ENCODE measurements at regions not wholly inside any gene's neighbourhood (a gene's known extent, or its start where the extent isn't known, plus 50 kb on each side); places are given as distances from the start of the nearest gene placed in this dataset.

DNA sequence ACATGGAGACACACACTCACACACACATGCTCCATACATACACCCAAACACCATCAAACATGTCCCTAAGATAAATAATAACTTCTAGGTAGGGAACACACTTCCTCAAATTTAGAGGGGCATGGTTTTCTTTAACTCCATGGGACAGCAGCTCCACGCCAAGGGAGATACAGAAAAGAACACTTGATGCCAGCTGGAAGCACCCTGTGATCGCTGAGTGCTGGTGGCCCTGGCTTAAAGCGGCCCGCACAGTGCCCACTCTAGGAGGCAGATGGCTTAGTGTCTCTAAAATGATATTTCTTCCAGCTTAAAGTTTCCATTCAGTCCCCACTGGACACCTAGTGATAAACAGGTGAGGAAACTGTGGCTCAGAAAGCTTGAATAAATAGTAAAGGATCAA, 232.9 kb downstream of the UACA start:
- H3K9me2 ChIP-seq (ENCODE audit: insufficient read depth, low read length), result no peaks in the 10 kb centered on the region
- H3K36me3 ChIP-seq (ENCODE audit: insufficient read depth, low read length), result no peaks in the 10 kb centered on the region
- no peak overlapping the region for H3K4me3 ChIP-seq (ENCODE audit: low read length)
- no peak overlapping the region for H3K27ac ChIP-seq (ENCODE audit: low read length)
- H3K79me2 ChIP-seq (replicated peaks; ENCODE audit: insufficient read depth, low read length), result no peaks in the 10 kb centered on the region
- H3K9me3 ChIP-seq (ENCODE audit: low read length), result no peaks in the 10 kb centered on the region
- no peak overlapping the region for H3K9ac ChIP-seq (ENCODE audit: low read length)
- TF ChIP-seq SMC3 (conservative IDR thresholded peaks at IDR 0.05; ENCODE audit: poor library complexity) (no peak), EP300 (conservative IDR thresholded peaks at IDR 0.05; ENCODE audit: poor library complexity, severe bottlenecking) (no peak), MXI1 (conservative IDR thresholded peaks at IDR 0.05; ENCODE audit: poor library complexity, severe bottlenecking) (no peak), TAF1 (IDR thresholded peaks at IDR 0.05; ENCODE audit: low read depth) (no peak), CTCF (IDR thresholded peaks at IDR 0.05; ENCODE audit: poor library complexity, severe bottlenecking) (no peak), POLR2AphosphoS5 (IDR thresholded peaks at IDR 0.05) (no peak), EZH2 (IDR thresholded peaks at IDR 0.05; ENCODE audit: borderline replicate concordance, insufficient read depth, low read length, poor library complexity, severe bottlenecking) (no peak), RAD21 (conservative IDR thresholded peaks at IDR 0.05) (no peak)
- TF ChIP-seq, protein P1, sequence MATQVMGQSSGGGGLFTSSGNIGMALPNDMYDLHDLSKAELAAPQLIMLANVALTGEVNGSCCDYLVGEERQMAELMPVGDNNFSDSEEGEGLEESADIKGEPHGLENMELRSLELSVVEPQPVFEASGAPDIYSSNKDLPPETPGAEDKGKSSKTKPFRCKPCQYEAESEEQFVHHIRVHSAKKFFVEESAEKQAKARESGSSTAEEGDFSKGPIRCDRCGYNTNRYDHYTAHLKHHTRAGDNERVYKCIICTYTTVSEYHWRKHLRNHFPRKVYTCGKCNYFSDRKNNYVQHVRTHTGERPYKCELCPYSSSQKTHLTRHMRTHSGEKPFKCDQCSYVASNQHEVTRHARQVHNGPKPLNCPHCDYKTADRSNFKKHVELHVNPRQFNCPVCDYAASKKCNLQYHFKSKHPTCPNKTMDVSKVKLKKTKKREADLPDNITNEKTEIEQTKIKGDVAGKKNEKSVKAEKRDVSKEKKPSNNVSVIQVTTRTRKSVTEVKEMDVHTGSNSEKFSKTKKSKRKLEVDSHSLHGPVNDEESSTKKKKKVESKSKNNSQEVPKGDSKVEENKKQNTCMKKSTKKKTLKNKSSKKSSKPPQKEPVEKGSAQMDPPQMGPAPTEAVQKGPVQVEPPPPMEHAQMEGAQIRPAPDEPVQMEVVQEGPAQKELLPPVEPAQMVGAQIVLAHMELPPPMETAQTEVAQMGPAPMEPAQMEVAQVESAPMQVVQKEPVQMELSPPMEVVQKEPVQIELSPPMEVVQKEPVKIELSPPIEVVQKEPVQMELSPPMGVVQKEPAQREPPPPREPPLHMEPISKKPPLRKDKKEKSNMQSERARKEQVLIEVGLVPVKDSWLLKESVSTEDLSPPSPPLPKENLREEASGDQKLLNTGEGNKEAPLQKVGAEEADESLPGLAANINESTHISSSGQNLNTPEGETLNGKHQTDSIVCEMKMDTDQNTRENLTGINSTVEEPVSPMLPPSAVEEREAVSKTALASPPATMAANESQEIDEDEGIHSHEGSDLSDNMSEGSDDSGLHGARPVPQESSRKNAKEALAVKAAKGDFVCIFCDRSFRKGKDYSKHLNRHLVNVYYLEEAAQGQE (IDR thresholded peaks at IDR 0.05; ENCODE audit: borderline replicate concordance), result no peak
- no peak overlapping the region for H3K4me2 ChIP-seq (ENCODE audit: low read length)
- H3F3A ChIP-seq (ENCODE audit: insufficient read depth, low read length, poor library complexity, severe bottlenecking), result no peaks in the 10 kb centered on the region
- no peaks in the 10 kb centered on the region for H4K20me1 ChIP-seq (ENCODE audit: insufficient read depth)
- H2AFZ ChIP-seq (ENCODE audit: low read depth, low read length), result no peak overlapping the region
- H3K27me3 ChIP-seq (ENCODE audit: insufficient read depth, low read depth, low read length), result peaks cover 15% of the 10 kb centered on the region

DNA sequence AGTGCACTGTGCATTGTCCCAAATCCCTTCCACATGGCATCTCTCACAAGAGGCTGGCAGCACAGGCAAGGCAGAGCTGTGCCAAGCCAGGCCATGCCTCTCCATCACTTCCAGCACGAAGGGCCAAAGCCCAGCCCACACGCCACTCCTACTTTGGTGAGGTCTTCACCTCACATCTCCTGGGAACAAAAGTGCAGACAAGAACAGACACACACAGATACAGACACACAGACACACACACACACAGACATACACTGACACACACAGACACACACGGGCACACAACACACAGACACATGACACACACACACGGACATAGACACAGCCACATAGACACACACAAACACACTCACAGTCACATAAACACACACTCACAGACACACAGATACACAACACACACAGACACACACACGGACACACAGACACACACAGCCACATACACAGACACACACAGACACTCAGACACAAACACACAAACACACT, 233.3 kb downstream of the UACA start:
- Histone ChIP-seq H3K4me3 (ENCODE audit: low read length) (no peak overlapping the region), H3F3A (ENCODE audit: insufficient read depth, low read length, poor library complexity, severe bottlenecking) (no peaks in the 10 kb centered on the region), H3K9me2 (ENCODE audit: insufficient read depth, low read length) (no peaks in the 10 kb centered on the region), H3K9me3 (ENCODE audit: low read length) (no peaks in the 10 kb centered on the region), H3K27me3 (ENCODE audit: insufficient read depth, low read depth, low read length) (peaks cover 15% of the 10 kb centered on the region), H4K20me1 (ENCODE audit: insufficient read depth) (no peaks in the 10 kb centered on the region), H3K36me3 (ENCODE audit: insufficient read depth, low read length) (no peaks in the 10 kb centered on the region), H3K27ac (ENCODE audit: low read length) (no peak overlapping the region), H2AFZ (ENCODE audit: low read depth, low read length) (no peak overlapping the region), H3K4me2 (ENCODE audit: low read length) (no peak overlapping the region), H3K9ac (ENCODE audit: low read length) (no peak overlapping the region), H3K79me2 (replicated peaks; ENCODE audit: insufficient read depth, low read length) (no peaks in the 10 kb centered on the region)
- TF ChIP-seq TAF1 (IDR thresholded peaks at IDR 0.05; ENCODE audit: low read depth), result no peak
- TF ChIP-seq MXI1 (conservative IDR thresholded peaks at IDR 0.05; ENCODE audit: poor library complexity, severe bottlenecking), result no peak
- TF ChIP-seq RAD21 (conservative IDR thresholded peaks at IDR 0.05), result no peak
- no peak for TF ChIP-seq POLR2AphosphoS5 (IDR thresholded peaks at IDR 0.05)
- TF ChIP-seq SMC3 (conservative IDR thresholded peaks at IDR 0.05; ENCODE audit: poor library complexity), result no peak
- TF ChIP-seq CTCF (IDR thresholded peaks at IDR 0.05; ENCODE audit: poor library complexity, severe bottlenecking), result no peak
- TF ChIP-seq EP300 (conservative IDR thresholded peaks at IDR 0.05; ENCODE audit: poor library complexity, severe bottlenecking), result no peak
- TF ChIP-seq, protein P1 (IDR thresholded peaks at IDR 0.05; ENCODE audit: borderline replicate concordance), result no peak
- TF ChIP-seq EZH2 (IDR thresholded peaks at IDR 0.05; ENCODE audit: borderline replicate concordance, insufficient read depth, low read length, poor library complexity, severe bottlenecking), result no peak

Data from neural cell (in vitro differentiated cells).